Mucosa of descending colon (tissue), 3 donors: ENCODE measurements at regions not wholly inside any gene's neighbourhood (a gene's known extent, or its start where the extent isn't known, plus 50 kb on each side); places are given as distances from the start of the nearest gene placed in this dataset.

Source experiments
- ATAC-seq: fragments of 200-7000 bp; cut with Tn5 transposase; one replicate; pipeline ENCODE4 v1.9.1; 2020; ENCODE audit warnings: mild to moderate bottlenecking, moderate library complexity
- DNase-seq, 3 donors: peaks; one replicate each; pipeline ENCODE4 v3.0.0-alpha.2; 2020
- H3K36me3 ChIP-seq: fragments of 200-600 bp; one replicate; pipeline ENCODE4 v1.8.0; 2021; ENCODE audit warnings: low read depth, mild to moderate bottlenecking
- H3K4me1 ChIP-seq: fragments of 200-600 bp; one replicate; pipeline ENCODE4 v1.8.0; 2021; ENCODE audit warnings: low read depth, mild to moderate bottlenecking
- H3K4me3 ChIP-seq: fragments of 200-600 bp; one replicate; pipeline ENCODE4 v1.8.0; 2021; ENCODE audit warnings: mild to moderate bottlenecking
- H3K9me3 ChIP-seq: fragments of 200-600 bp; one replicate; pipeline ENCODE4 v1.8.0; 2021; ENCODE audit warnings: mild to moderate bottlenecking
- CTCF ChIP-seq: fragments of 200-600 bp; IDR thresholded peaks from one replicate; pipeline ENCODE4 v1.8.0; 2022; ENCODE audit warnings: antibody characterized with exemption, mild to moderate bottlenecking
- intact Hi-C, 2 donors: fragments of 100-400 bp; cut with DNase I in 1 of 2; cut with micrococcal nuclease in 1 of 2; formaldehyde crosslinking; loops; one replicate each; pipeline versions ENCODE4 v1.11.0 to v1.11.1; 2022; cut with DNase I, micrococcal nuclease
- donor health status: DM: no; HTN: no; CAD: no; lungs with moderate emphysema.
- donor health status: DM: no; HTN: no; CAD: no.
- donor health status: DM: no; HTN: yes; CAD: no.

- intact Hi-C loops, result no loop called here
- no peak for ATAC-seq
- TF ChIP-seq CTCF, result no peak
- no peaks in the 10 kb centered on the region for H3K36me3 ChIP-seq
- no peaks in the 10 kb centered on the region for H3K9me3 ChIP-seq
- no peaks in the 10 kb centered on the region for H3K4me1 ChIP-seq
- DNase-seq, result no peak
- H3K4me3 ChIP-seq, result no peak overlapping the region
These were observed 72.0 kb downstream of the SPRY1 start for GRCh38 chr4:123468479-123469031.

GRCh38 chr4:123469245-123469644, 72.7 kb downstream of the SPRY1 start:
- intact Hi-C loops, result no loop called here
- no peaks in the 10 kb centered on the region for H3K4me1 ChIP-seq
- no peak for ATAC-seq
- no peaks in the 10 kb centered on the region for H3K36me3 ChIP-seq
- no peaks in the 10 kb centered on the region for H3K9me3 ChIP-seq
- no peak overlapping the region for H3K4me3 ChIP-seq
- no peak for TF ChIP-seq CTCF
- no peak for DNase-seq

- no peak overlapping the region for H3K4me3 ChIP-seq
- intact Hi-C loops, result no loop called here
- no peaks in the 10 kb centered on the region for H3K4me1 ChIP-seq
- ATAC-seq (no peak), DNase-seq (no peak)
- no peak for TF ChIP-seq CTCF
- no peaks in the 10 kb centered on the region for H3K36me3 ChIP-seq
- no peaks in the 10 kb centered on the region for H3K9me3 ChIP-seq
These were observed 73.1 kb downstream of the SPRY1 start for GRCh38 chr4:123469696-123470095.

GRCh38 chr4:123470640-123471039, 74.0 kb downstream of the SPRY1 start:
- H3K36me3 ChIP-seq, result no peaks in the 10 kb centered on the region
- H3K4me1 ChIP-seq, result no peaks in the 10 kb centered on the region
- no peak overlapping the region for H3K4me3 ChIP-seq
- DNase-seq, result no peak
- ATAC-seq, result no peak
- H3K9me3 ChIP-seq, result no peaks in the 10 kb centered on the region
- no peak for TF ChIP-seq CTCF
- intact Hi-C loops, result no loop called here

- H3K9me3 ChIP-seq, result no peaks in the 10 kb centered on the region
- no peak for TF ChIP-seq CTCF
- H3K4me3 ChIP-seq, result no peak overlapping the region
- no peak for DNase-seq
- intact Hi-C loops, result no loop called here
- H3K4me1 ChIP-seq, result no peaks in the 10 kb centered on the region
- ATAC-seq, result no peak
- H3K36me3 ChIP-seq, result no peaks in the 10 kb centered on the region
These were observed 75.2 kb downstream of the SPRY1 start for GRCh38 chr4:123471655-123472369.
